B cell (primary cell): ENCODE measurements at regions not wholly inside any gene's neighbourhood (a gene's known extent, or its start where the extent isn't known, plus 50 kb on each side); places are given as distances from the start of the nearest gene placed in this dataset.

Experiments used
- ATAC-seq: fragments of 200-7000 bp; cut with Tn5 transposase; one replicate; pipeline ENCODE4 v1.10.0; 2021; ENCODE audit warnings: low read depth, mild to moderate bottlenecking, moderate number of reproducible peaks, moderate library complexity
- CTCF ChIA-PET: fragments of 350-600 bp; sonication (Branson Sonifier 250); formaldehyde crosslinking; loops from one replicate; lab custom pipeline; 2021; ENCODE audit warnings: antibody characterized with exemption, inconsistent platforms; lab: Charles Lee
- POLR2A ChIA-PET: fragments of 350-600 bp; sonication (Branson Sonifier 250); formaldehyde crosslinking; loops from one replicate; lab custom pipeline; 2021; ENCODE audit warnings: antibody characterized with exemption; lab: Charles Lee
- DNase-seq: peaks from one replicate; pipeline ENCODE4 v3.0.0; 2013
- H2AFZ ChIP-seq: 2 replicates; pipeline ENCODE4 v1.6.1; 2012; ENCODE audit warnings: mild to moderate bottlenecking, low read depth, low read length; ENCODE audit not compliant: insufficient read depth, poor library complexity, severe bottlenecking
- H3K27ac ChIP-seq, 2 donors: 1 replicate in 1 of 2; 2 replicates in 1 of 2; pipeline ENCODE4 v1.5.1; 2012 to 2013; ENCODE audit warnings: low read length in 2 of 2, mild to moderate bottlenecking in 2 of 2, moderate library complexity in 1 of 2
- H3K27me3 ChIP-seq, 4 experiments: fragments of 200-600 bp in 1 of 4; sonication (generic) in 1 of 4; replicated peaks in 1 of 4; 1 replicate in 2 of 4; 2 replicates in 2 of 4; pipeline versions ENCODE4 v1.6.1 to v1.7.0; 2013 to 2016; ENCODE audit warnings: low read length in 3 of 4, mild to moderate bottlenecking in 2 of 4, mixed read lengths in 1 of 4, moderate library complexity in 1 of 4; ENCODE audit not compliant: insufficient read depth in 4 of 4, control insufficient read depth in 3 of 4; ENCODE audit errors: control extremely low read depth in 1 of 4
- H3K36me3 ChIP-seq, 2 experiments: replicated peaks in 1 of 2; 1 replicate in 1 of 2; 2 replicates in 1 of 2; pipeline versions ENCODE4 v1.6.1 to v1.7.1; 2013; ENCODE audit warnings: low read length in 1 of 2; ENCODE audit not compliant: insufficient read depth in 2 of 2, control insufficient read depth in 1 of 2; ENCODE audit errors: control extremely low read depth in 1 of 2, extremely low read depth in 1 of 2
- H3K4me1 ChIP-seq, 2 donors: fragments of 200-600 bp in 1 of 2; sonication (generic) in 1 of 2; 1 replicate in 1 of 2; 2 replicates in 1 of 2; pipeline versions ENCODE4 v1.5.1 to v1.6.1; 2013 to 2017; ENCODE audit warnings: low read length in 2 of 2; ENCODE audit not compliant: control insufficient read depth in 2 of 2, insufficient read depth in 2 of 2
- H3K4me2 ChIP-seq: replicated peaks from 2 replicates; pipeline ENCODE3; 2012; ENCODE audit warnings: mild to moderate bottlenecking, low read depth, low read length; ENCODE audit not compliant: poor library complexity, severe bottlenecking
- H3K4me3 ChIP-seq, 5 experiments: fragments of 200-600 bp in 1 of 5; sonication (generic) in 1 of 5; 1 replicate in 3 of 5; 2 replicates in 2 of 5; pipeline versions ENCODE4 v1.5.1 to v1.7.0; 2011 to 2016; ENCODE audit warnings: low read length in 4 of 5, mild to moderate bottlenecking in 4 of 5, low read depth in 2 of 5, control low read depth in 1 of 5, moderate library complexity in 1 of 5; ENCODE audit not compliant: insufficient read depth in 1 of 5; ENCODE audit errors: control extremely low read depth in 1 of 5, extremely low read depth in 1 of 5
- H3K79me2 ChIP-seq: fragments of 200-600 bp; sonication (generic); one replicate; pipeline ENCODE4 v1.6.0; 2016; ENCODE audit warnings: low read length; ENCODE audit not compliant: control insufficient read depth, insufficient read depth
- H3K9ac ChIP-seq: fragments of 200-600 bp; sonication (generic); 2 replicates; pipeline ENCODE4 v1.6.1; 2017; ENCODE audit warnings: mild to moderate bottlenecking, low read length, moderate library complexity
- H3K9me3 ChIP-seq, 3 donors: one replicate each; pipeline versions ENCODE4 v1.6.1 to v1.7.1; 2013; ENCODE audit warnings: low read length in 2 of 3; ENCODE audit not compliant: control insufficient read depth in 2 of 3, insufficient read depth in 1 of 3; ENCODE audit errors: control extremely low read depth in 1 of 3
- H4K20me1 ChIP-seq: 2 replicates; pipeline ENCODE4 v1.6.0; 2012; ENCODE audit warnings: mild to moderate bottlenecking, low read length; ENCODE audit not compliant: insufficient read depth, control insufficient read depth, poor library complexity, severe bottlenecking
- H3K27ac Mint-ChIP-seq: one replicate; pipeline ENCODE4 v1.8.0; 2021; ENCODE audit warnings: mixed read lengths
- H3K27me3 Mint-ChIP-seq: one replicate; pipeline ENCODE4 v1.8.0; 2021; ENCODE audit warnings: mixed read lengths
- H3K4me1 Mint-ChIP-seq: one replicate; pipeline ENCODE4 v1.8.0; 2021; ENCODE audit warnings: mixed read lengths
- H3K4me3 Mint-ChIP-seq: one replicate; pipeline ENCODE4 v1.8.0; 2021; ENCODE audit warnings: mixed read lengths
- H3K9me3 Mint-ChIP-seq: one replicate; pipeline ENCODE4 v1.8.0; 2022; ENCODE audit warnings: mixed read lengths; ENCODE audit not compliant: insufficient read depth
- EZH2 ChIP-seq: IDR thresholded peaks from 2 replicates; pipeline ENCODE4 v1.6.1; 2012; ENCODE audit warnings: borderline replicate concordance, low read depth, mild to moderate bottlenecking, moderate library complexity, low read length; ENCODE audit not compliant: insufficient read depth, poor library complexity, severe bottlenecking
- WGBS: methylation state at CpG from one replicate; pipeline ENCODE4 v1.1.5; 2013; ENCODE audit warnings: missing lambda C conversion rate; ENCODE audit not compliant: insufficient coverage; 5-methylcytosine and 5-hydroxymethylcytosine counted together
- intact Hi-C: fragments of 100-400 bp; cut with micrococcal nuclease; formaldehyde crosslinking; loops from one replicate; pipeline ENCODE4 v1.10.0; 2022
- TF ChIP-seq, protein P1 (sequence below): fragments of 200-600 bp; IDR thresholded peaks from one replicate; pipeline ENCODE4 v1.8.0; 2022; ENCODE audit warnings: antibody characterized with exemption, mild to moderate bottlenecking

DNA sequence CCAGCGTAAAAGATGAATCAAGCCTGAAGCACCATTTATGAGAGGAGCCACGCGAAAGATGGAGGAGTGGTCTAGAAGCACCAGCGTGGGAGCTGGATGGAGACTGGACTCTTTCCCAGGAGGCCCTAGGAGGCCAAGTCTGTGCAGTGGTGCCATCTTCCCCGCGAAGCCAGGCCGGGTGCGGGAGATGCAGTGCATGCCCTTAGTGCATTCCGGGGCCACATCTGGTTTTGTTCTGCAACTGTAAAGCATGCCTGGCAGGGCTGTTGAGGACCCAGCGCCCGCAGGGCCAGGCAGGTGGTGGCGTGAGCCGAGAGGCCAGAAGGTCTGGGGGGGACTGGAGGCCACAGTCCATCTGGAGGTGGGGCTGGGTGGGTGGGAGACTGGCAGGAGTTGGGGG lies 78.6 kb upstream of the ADRA2C start:
- POLR2A ChIA-PET, result no interaction called here
- Mint-ChIP-seq H3K4me1 (no peaks in the 10 kb centered on the region), H3K4me3 (no peak overlapping the region), H3K27ac (no peak overlapping the region), H3K27me3 (peaks cover 1% of the 10 kb centered on the region), H3K9me3 (no peaks in the 10 kb centered on the region)
- ATAC-seq, result no peak
- no peak for DNase-seq
- Histone ChIP-seq H4K20me1 (no peaks in the 10 kb centered on the region), H3K4me1 (no peaks in the 10 kb centered on the region), H3K27me3 (no peaks in the 10 kb centered on the region), H3K9me3 (peaks cover 0 to 9% (median 0%) of the 10 kb centered on the region in 3 donors), H3K4me2 (no peak overlapping the region), H2AFZ (no peak overlapping the region), H3K4me3 (no peak overlapping the region), H3K79me2 (no peaks in the 10 kb centered on the region), H3K9ac (no peak overlapping the region), H3K27ac (no peak overlapping the region), H3K36me3 (no peaks in the 10 kb centered on the region)
- CTCF ChIA-PET, result no interaction called here
- no peak for TF ChIP-seq EZH2
- TF ChIP-seq, protein P1, sequence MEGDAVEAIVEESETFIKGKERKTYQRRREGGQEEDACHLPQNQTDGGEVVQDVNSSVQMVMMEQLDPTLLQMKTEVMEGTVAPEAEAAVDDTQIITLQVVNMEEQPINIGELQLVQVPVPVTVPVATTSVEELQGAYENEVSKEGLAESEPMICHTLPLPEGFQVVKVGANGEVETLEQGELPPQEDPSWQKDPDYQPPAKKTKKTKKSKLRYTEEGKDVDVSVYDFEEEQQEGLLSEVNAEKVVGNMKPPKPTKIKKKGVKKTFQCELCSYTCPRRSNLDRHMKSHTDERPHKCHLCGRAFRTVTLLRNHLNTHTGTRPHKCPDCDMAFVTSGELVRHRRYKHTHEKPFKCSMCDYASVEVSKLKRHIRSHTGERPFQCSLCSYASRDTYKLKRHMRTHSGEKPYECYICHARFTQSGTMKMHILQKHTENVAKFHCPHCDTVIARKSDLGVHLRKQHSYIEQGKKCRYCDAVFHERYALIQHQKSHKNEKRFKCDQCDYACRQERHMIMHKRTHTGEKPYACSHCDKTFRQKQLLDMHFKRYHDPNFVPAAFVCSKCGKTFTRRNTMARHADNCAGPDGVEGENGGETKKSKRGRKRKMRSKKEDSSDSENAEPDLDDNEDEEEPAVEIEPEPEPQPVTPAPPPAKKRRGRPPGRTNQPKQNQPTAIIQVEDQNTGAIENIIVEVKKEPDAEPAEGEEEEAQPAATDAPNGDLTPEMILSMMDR, result no peak
- 91% methylated on average over 9 of the region's 13 CpGs for WGBS
- intact Hi-C loops, result no loop called here

DNA sequence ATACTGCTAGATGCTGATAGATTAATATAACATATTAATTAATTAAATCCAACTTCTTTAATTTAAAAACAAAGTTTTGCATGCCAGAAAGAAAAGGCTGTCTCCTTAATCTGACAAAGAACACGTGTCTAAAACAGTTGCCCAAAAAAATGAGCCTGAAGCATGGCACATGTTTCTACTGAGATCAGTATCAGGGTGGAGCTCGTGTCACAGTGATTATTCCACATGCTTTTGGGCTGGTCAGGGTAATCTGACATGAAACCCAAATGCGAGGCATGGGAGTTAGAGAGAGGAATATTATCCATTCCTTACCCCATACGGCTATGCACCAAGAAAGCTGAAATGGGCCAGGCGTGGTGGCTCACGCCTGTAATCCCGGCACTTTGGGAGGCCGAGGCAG lies 79.4 kb upstream of the ADRA2C start:
- no peak for ATAC-seq
- no peak for DNase-seq
- H3K4me1 Mint-ChIP-seq, result no peaks in the 10 kb centered on the region
- H3K27me3 Mint-ChIP-seq, result peaks cover 4% of the 10 kb centered on the region
- Histone ChIP-seq H3K36me3 (no peaks in the 10 kb centered on the region), H3K4me2 (no peak overlapping the region), H3K9me3 (peaks cover 0 to 15% (median 0%) of the 10 kb centered on the region in 3 donors), H2AFZ (no peak overlapping the region), H3K4me3 (no peak overlapping the region), H3K27me3 (no peaks in the 10 kb centered on the region), H3K27ac (no peak overlapping the region), H4K20me1 (no peaks in the 10 kb centered on the region), H3K4me1 (no peaks in the 10 kb centered on the region), H3K9ac (no peak overlapping the region), H3K79me2 (no peaks in the 10 kb centered on the region)
- TF ChIP-seq, protein P1, result no peak
- no peak for TF ChIP-seq EZH2
- 92% methylated on average over 6 of the region's 8 CpGs for WGBS
- no peak overlapping the region for H3K27ac Mint-ChIP-seq
- no peak overlapping the region for H3K4me3 Mint-ChIP-seq
- ChIA-PET CTCF (no interaction called here), POLR2A (no interaction called here)
- intact Hi-C loops, result no loop called here
- H3K9me3 Mint-ChIP-seq, result no peaks in the 10 kb centered on the region
